NCI-H524 (cell line): ENCODE measurements at regions not wholly inside any gene's neighbourhood (a gene's known extent, or its start where the extent isn't known, plus 50 kb on each side); places are given as distances from the start of the nearest gene placed in this dataset.

Experiments used
- DNase-seq, 2 experiments: peaks; one replicate each; lab custom pipeline; 2025; lab: John Stamatoyannopoulos, UW

DNA sequence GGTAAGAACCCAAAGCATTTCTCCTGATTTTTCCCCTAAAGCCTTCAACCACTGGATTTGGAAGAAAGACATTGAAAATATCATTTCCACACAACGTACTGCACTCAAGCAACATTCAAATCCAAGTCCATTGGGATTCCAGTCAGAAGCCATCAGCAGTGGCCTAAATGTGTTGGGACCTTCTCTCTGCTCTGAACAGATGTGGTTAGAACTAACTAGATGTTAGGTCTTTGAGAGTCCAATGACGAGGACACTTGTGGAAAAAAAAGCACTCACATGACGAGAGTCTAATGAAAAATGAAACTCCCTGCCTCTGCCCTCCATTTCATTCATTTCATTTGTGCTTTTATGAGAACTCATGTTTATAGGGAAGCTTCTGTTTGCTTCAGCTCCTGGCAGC lies 382.3 kb downstream of the SIPA1L2 start:
- DNase-seq = no peak

DNA sequence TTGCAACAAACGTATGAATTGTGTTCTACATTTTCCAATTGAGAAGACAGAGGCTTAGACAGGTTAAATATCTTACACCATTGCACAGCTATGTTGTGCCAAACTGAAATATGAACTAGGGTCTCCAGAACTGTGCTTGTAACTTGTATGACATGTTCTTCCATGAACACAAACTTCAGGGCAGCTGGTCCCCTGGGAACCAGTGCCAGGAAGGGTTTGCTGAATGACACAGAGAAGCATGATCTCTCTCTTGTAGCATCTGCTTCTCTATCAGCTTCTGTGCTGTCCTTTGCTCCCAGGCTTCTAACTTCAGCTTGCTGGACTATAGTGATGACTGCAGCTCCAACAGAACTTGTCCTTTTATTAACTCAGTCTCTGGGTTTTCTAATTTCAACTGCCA lies 385.5 kb downstream of the SIPA1L2 start:
- DNase-seq = peak; percentile 67 to 85

DNA sequence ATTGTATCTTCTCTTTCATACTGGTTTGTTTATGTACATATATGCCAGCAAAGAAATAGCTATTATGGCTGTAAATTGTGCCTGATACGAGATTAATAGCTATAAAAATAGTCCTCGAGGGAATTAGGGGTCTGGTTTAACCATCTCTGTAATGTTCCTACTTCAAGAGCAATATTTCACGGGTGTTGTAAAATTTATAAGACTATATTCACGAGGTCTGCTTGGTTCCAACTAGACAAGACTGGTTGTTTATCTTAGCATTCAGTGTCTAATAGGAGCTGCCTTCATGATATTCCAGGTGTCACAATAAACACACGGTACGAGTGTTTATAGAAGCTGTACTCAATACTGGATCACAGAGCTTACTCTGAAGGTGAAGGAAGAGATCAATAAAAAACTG lies 389.9 kb downstream of the SIPA1L2 start:
- no peak for DNase-seq

GRCh38 chr1:232239522-232239921 lies 390.4 kb downstream of the SIPA1L2 start:
- no peak for DNase-seq

DNA sequence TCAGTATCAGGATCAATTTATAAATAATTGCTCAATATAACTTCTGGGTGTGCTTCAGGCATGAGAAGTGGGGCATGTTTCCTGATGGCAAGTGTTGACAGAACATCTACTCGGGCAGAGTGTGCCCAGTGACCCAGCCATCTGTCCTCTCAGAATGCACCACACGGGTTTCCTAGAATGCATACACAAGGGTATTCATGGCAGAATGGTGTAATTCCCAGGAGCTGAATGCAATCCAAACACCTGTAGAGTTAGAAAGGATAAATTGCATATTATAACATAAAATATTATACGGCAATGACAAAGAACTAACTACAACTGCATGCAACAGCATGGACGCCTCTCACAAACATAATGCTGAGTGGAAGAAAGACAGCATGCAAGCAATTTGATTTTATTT lies 391.9 kb downstream of the SIPA1L2 start:
- DNase-seq = peak in 1 of 2 experiments; percentile 19

DNA sequence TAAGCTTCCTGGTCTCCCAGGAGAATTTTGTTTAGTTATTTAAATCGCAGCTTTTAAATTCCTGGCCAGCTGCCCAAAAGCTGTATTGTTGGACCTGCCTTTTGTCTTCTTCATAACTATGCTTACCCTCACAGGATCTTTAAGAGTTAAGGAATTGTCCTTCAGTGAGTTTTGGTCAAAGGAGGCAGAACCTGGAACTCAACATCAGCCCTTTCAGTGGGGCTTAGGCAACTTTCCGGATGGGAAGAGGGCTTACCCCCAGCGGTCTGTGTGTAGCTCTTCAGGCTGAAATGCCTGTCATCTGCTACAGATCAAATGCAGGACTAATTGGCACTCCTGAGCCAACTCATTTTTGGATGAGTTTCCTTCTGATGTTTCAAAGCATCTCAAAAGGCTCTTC lies 402.6 kb downstream of the SIPA1L2 start:
- DNase-seq = peak; percentile 88 to 94

GRCh38 chr1:232226197-232226712 lies 403.7 kb downstream of the SIPA1L2 start:
- peak; percentile 33 to 67 for DNase-seq

DNA sequence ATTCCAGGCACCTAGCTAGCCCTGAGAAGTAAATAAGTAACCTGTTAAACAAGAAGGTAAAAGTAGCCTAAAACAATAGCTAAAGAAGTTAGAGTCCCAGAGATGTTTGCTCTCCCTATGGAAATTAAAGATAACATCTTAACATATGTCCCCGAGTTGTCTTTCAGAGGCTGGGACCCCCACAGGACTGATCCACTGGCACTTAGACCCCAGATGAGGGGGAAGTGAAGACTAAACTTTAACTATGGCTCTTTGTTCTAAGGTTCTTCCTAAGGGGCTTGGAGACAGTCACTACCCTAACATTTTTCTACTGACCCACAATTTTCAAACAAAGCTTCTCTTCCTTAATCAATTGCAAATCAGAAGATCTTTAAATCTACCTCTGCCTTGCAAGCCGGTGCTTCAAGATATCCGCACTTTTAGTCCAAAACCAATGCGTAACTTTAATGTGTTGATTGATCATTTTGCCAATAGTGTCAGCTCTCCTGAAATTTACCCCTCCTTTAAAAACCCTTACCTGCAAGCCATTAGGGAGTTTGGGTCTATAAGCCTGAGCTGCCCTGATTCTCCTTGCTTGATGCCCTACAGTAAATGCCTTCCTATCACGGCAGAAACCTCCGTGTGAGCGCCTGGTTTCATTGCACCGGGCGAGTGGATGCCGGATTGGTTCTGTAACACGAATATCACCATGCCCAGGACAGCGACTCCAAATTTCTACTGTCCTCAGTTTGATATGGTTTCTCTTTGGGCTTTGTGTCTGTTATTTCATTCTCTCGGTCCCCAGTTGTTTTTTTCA lies 404.4 kb downstream of the SIPA1L2 start:
- DNase-seq = no peak

- DNase-seq = no peak
Measured at GRCh38 chr1:232223887-232224286, 406.0 kb downstream of the SIPA1L2 start.

DNA sequence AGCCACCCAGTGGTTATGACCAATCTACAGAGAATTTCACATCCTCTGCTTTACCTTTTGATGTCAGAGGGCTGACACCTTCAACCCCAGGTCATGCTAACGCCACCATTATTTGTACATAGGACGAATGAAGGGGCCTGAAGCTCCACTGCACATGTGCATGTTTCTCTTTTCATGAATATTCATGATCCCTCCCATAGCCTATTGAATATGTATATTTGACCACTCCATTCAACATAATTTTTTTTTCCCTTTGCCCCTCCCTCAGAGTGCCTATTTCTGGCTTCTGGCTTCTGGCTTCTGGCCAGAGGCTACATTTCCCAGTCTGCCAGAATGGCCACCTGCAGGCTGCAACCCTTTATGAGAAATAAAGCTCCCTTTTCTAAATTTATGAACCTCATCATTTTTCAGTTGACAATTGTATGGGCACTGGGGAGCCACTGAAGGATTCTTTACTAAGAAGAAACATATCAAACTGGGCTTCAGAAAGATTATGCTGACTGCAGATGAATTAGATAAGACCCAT lies 406.7 kb downstream of the SIPA1L2 start:
- no peak for DNase-seq

GRCh38 chr1:232222614-232223013 lies 407.3 kb downstream of the SIPA1L2 start:
- no peak for DNase-seq

DNA sequence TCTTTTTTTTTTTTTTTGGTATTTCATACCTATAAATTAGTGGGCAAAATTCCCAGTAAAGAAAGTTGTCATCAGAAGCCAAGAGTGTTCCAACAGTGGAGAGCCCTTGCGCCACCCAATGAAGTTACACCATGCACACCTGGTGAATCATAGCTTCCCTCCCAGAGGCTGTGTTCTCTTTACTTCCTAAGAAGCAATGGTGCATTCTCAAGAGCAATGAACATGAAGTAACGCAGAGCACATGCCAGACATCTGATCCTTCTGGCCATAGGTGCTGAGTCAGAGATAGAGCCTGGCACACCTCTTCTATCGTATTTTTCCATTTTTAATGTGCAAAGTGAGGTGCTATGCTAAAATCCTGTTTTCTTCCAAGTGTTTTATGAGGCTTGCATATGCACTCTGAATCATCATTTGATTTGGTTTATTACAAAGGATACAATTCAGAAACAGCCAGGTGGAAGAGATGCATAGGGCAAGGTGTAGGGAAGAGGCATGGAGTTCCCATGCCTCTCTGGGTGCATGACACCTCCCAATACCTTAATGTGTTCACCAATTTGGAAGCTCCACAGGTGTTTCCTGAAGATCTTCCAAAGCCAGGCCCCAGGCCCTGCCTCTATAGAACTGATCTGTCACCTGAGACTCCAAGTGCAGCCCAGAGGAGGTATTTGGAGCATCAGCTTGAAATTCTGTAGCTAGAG lies 408.0 kb downstream of the SIPA1L2 start:
- DNase-seq = no peak

DNA sequence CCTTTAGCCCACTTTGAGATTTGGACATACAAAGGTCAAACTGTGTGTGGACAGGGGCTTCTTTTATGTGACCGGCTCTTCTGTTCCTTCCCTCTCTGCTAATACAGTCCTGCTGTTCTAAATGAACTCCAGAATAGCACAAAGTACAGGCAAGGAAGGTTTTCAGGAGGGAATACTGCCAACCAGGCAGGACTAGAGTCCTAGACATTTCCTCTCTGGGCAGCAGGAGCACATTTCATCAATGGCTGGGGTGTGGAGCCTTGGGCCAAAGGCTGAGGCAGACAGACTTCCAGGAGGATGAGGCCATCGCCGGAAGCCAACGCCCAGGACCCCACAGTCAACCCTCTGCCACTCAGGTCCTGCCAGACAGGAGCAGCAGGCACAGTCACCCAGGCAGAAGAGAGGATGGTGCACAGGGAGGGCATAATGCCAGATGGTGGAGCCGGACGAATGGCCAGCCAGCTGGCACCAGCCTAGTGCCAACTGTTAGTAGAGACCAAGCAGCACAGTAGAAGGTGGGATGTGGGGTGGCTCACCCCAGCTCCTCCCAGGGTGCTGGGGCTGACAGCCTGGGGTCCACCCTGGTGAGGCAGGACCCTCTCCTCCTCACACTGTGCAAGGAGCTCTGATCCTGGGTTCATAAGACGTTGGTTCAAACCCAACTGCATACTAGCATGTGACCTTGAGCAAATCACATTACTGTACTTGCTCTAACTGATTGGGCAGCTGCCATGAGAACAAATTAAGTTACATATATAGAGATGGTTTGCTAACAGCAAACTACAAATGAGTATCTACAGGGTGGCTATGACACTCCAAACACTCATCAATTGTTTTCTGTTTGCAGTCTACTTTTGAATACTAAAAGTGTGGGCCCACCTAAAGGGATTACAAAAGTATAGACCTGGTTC lies 410.7 kb downstream of the SIPA1L2 start:
- peak; percentile 58 to 64 for DNase-seq

DNA sequence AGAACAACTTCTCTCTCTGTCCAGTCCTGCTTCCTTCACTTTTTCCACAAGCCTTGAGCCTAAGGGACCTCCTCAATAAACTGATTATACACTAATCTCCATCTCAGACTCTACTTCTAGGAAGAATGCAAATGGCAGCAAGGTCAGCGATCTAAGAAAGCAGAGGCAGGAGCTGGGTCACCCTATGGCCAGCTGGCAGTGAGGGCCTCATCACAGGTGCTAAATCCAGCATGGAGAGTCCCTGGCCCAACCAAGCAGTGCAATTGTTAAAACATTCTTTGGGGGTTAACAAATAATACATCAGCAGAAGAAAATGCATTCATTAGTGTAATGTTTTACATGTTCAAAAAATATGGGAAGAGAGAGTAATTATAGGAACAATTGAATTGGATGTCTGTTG lies 416.0 kb downstream of the SIPA1L2 start:
- no peak for DNase-seq

- DNase-seq = no peak
Measured at GRCh38 chr1:232212253-232212652, 417.7 kb downstream of the SIPA1L2 start.

DNA sequence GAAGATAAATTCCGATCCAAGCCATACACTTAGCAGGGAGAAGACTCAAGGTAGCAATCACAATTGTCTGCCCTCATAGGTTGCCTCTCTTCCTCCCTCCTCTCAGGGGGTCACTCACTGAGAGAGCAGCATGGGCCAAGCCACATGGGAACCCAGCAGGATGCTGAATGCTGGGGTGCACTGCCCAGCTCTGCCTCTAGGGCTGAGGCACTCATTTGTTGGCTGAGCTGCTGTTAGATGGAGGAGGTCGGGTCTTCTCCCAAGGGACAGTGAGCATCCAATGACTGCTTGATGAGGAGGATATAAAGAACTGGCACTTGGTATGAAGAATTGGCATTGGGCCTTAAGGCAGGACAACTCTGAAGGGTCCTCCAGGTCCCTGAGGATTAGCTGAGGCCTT lies 418.8 kb downstream of the SIPA1L2 start:
- peak; percentile 86 to 91 for DNase-seq

DNA sequence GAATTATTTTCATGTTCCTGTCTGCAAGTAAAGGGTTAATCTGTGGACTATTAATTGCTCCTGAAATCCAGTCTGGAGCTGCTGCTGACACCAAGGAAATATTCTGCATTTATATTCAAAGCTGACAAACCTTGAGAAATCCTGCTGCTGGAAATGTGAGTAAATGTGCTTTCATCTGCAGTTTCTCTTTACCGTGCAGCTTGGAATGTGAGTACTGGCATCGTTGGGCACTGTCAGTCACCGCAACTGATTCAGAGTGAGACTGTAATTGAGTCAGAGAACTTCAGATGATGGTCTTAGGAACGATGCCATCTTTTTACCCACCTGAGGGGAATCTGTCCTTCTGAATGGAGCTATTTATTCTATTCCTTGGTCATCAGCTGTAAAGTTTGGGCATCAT lies 420.6 kb downstream of the SIPA1L2 start:
- DNase-seq = no peak

- no peak for DNase-seq
Measured at GRCh38 chr1:232207073-232207866, 422.7 kb downstream of the SIPA1L2 start.

GRCh38 chr1:232204269-232204668 lies 425.7 kb downstream of the SIPA1L2 start:
- DNase-seq = no peak

DNA sequence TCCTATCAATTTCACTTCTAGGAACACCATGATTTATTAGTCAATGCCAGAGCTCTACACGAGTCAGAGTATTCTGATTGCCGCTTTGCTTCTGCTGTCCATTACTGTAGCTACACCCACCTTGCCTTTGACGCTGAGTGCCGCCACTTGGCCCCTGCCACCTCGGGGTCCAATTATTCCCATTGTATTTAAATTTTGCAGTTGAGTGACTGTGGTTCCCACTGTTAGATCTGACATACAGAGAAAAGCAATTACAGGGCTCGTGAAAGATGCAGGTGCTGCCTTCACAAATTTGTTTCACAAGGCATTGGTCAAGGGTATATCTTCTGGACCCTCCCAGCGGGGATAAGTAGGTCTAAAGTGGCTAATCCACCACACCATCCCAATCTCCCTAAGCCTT lies 428.9 kb downstream of the SIPA1L2 start:
- no peak for DNase-seq

DNA sequence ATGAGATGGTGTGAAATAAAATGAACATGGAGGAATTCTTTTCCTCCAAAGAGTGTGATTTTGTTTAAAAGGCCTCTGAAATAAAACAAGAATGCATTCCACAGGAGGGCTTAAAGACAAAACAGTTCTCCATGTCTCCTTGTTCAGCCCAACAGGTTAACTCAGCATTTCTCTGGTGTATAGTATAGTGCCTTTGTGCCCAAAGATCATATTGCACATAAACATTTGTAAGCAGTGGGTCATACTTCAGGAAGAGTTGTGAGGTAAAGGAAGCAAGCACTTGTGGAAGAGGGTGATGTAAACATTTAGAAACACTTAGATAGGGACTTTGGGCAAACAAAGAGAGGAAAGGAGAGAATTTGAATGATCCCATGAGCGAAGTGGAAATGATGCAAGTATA lies 433.9 kb downstream of the SIPA1L2 start:
- no peak for DNase-seq
